Forelimb muscle (tissue), 1 donor: ENCODE measurements at regions not wholly inside any gene's neighbourhood (a gene's known extent, or its start where the extent isn't known, plus 50 kb on each side); places are given as distances from the start of the nearest gene placed in this dataset.
"Not testable (repeated sequence)": the region's sequence is repeated elsewhere in the genome, so short reads cannot be mapped to it uniquely, and the experiment has no call there.

Source experiments
- DNase-seq: peaks from one replicate; pipeline ENCODE4 v3.0.0-alpha.2; 2013; ENCODE audit warnings: low read depth

GRCh38 chr13:85216576-85216975, 582.6 kb downstream of the SLITRK6 start:
- peak; percentile 1 for DNase-seq

GRCh38 chr13:85212692-85213091, 586.5 kb downstream of the SLITRK6 start:
- DNase-seq = no peak

- DNase-seq = no peak
Measured at GRCh38 chr13:85204668-85205344, 594.4 kb downstream of the SLITRK6 start.

- DNase-seq = no peak
Measured at GRCh38 chr13:85197431-85197830, 601.8 kb downstream of the SLITRK6 start.

GRCh38 chr13:85194482-85194881, 604.7 kb downstream of the SLITRK6 start:
- DNase-seq = no peak

- DNase-seq = no peak
Measured at GRCh38 chr13:85191996-85192718, 607.1 kb downstream of the SLITRK6 start.

- no peak for DNase-seq
Measured at GRCh38 chr13:85186356-85187045, 612.7 kb downstream of the SLITRK6 start.

- no peak for DNase-seq
Measured at GRCh38 chr13:85174291-85174690, 624.9 kb downstream of the SLITRK6 start.

GRCh38 chr13:85170372-85170771, 628.8 kb downstream of the SLITRK6 start:
- no peak for DNase-seq

GRCh38 chr13:85166891-85167290, 632.3 kb downstream of the SLITRK6 start:
- DNase-seq = no peak

GRCh38 chr13:85163063-85163462, 636.2 kb downstream of the SLITRK6 start:
- DNase-seq = no peak

- DNase-seq = no peak
Measured at GRCh38 chr13:85148009-85148408, 651.2 kb downstream of the SLITRK6 start.

GRCh38 chr13:85142351-85142927, 656.8 kb downstream of the SLITRK6 start:
- no peak for DNase-seq

GRCh38 chr13:85141401-85141800, 657.8 kb downstream of the SLITRK6 start:
- DNase-seq = no peak

GRCh38 chr13:85140192-85140591, 659.0 kb downstream of the SLITRK6 start:
- no peak for DNase-seq

GRCh38 chr13:85137516-85137915, 661.7 kb downstream of the SLITRK6 start:
- DNase-seq = no peak

GRCh38 chr13:85132986-85133385, 666.2 kb downstream of the SLITRK6 start:
- DNase-seq = no peak

- not testable (repeated sequence) for DNase-seq
Measured at GRCh38 chr13:85123501-85123900, 675.7 kb downstream of the SLITRK6 start.

- no peak for DNase-seq
Measured at GRCh38 chr13:85108356-85108755, 690.9 kb downstream of the SLITRK6 start.

GRCh38 chr13:85099245-85099644, 700.0 kb downstream of the SLITRK6 start:
- no peak for DNase-seq

GRCh38 chr13:85095418-85096272, 703.6 kb downstream of the SLITRK6 start:
- DNase-seq = no peak
